GM19397 (cell line): ENCODE measurements at regions not wholly inside any gene's neighbourhood (a gene's known extent, or its start where the extent isn't known, plus 50 kb on each side); places are given as distances from the start of the nearest gene placed in this dataset.
"Not testable (repeated sequence)": the region's sequence is repeated elsewhere in the genome, so short reads cannot be mapped to it uniquely, and the experiment has no call there.

ENCODE experiments used
- ATAC-seq: cut with Tn5 transposase; IDR thresholded peaks from one replicate; pipeline ENCODE4 v1.9.1; 2021; ENCODE audit warnings: mild to moderate bottlenecking, moderate library complexity; ENCODE audit not compliant: unreplicated experiment

DNA sequence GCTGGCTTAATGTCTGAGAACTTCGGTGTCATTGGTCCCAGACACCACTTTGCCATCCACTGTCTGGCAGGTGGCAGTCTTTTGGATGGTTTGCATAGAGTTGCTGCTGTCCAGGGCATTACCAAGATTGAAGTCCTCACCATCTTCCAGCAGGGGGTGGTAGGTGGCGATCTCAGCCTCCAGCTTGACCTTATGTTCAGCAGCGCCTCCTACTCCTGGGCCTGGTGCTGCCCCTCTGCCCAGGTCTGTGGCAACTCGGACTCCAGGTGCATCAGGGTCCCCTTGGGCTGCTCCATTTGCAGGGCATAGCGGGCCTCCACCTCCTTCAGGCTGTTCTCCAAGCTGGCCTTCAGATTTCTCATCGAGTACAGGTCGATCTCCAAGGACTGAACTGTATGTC lies 573.3 kb upstream of the NCAM2 start:
- no peak for ATAC-seq

DNA sequence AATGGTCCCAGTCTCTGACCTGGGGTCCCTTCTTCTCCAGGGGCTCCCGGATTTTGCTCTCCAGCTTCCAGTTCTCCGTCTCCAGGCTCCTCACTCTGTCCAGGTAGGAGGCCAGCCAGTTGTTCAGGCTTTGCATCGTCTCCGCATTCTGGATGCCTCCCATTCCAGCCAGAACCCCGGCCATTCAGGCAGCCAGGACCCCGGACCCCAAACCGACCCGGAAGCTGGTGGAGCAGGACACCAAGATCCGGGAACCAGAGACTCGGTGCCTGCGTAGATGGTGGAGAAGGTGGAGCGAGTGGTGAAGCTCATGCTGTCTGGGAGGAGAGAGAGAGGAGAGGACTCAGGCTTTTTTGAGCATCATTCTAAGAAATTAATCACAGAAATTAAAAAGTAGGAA lies 572.4 kb upstream of the NCAM2 start:
- no peak for ATAC-seq

DNA sequence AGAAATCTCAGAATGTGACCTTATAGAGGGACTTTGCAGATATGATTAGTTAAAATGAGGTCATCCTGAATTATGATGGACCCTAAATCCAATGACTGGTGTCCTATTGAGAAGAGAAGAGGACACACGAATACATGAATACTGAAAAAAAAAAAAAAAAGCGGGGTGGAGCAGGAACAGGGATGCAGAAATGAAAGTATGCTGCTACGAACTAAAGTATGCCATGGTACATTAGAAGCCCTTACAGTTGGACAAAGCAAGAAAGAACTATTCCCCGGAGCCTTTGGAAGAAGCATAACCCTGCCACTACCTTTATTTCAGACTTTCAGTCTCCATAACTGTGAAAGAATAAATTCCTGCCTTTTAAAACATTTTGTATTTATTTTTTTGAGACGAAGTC lies 557.9 kb upstream of the NCAM2 start:
- no peak for ATAC-seq

DNA sequence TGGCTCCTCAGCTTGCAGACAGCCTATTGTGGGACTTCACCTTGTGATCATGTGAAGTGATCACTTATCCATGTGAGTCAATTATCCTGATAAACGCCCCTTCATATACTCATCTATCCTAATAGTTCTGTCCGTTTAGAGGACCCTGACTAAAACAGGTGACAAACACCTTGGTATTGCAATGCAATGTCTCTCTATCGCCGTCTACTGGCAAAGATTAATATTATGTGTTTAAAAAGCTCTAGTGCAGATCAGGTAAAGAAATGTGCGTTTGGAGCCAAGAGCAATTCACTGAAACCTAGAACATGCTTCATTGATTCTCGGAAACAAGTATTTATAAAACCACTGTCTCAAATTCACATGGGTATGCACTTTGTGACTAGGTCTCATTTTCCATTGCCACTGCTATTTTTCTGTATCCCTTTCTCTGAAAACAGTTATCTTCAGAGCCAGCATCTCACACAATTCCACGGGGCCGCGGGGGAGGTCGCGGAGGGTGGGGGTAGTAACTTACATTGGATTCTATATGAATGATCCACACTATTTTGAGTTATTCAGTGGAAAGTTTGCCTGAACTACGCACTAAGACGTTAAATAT lies 554.6 kb upstream of the NCAM2 start:
- no peak for ATAC-seq

DNA sequence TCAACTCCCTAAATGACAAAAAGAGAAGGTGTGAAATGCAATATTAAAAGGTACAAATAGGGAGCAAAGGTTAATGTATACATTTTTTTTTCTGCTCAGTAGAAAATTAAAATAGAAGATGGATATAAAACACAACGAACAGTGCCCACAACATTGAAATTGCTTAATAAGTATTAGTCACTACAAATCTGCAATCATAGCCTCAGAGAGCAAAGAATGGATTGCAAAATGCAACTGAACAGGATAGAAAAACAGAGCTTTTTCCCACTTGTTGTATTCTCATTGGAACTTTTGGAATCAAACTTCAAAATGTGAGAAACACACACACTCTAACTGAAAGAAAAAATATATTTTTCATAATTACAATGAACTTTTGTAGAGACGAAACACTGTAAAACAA lies 552.2 kb upstream of the NCAM2 start:
- no peak for ATAC-seq

DNA sequence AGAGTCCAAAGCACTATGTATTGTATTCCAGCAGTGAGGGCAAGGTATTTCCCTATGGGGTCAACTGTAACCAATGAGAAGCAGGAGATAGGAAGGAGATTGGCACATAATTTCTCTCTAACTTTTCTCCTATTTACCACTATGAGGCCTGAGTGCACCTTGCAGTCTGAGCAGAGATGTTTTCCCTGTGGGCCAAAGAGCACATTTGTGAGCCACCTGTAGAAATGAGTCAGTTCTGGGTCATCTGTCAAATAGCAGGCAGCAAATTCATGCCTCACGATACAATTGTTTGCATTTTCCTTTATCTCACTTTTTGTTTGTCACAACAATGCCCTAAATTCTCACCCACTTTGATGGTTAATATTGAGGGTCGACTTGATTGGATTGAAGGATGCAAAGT lies 547.2 kb upstream of the NCAM2 start:
- ATAC-seq = no peak

DNA sequence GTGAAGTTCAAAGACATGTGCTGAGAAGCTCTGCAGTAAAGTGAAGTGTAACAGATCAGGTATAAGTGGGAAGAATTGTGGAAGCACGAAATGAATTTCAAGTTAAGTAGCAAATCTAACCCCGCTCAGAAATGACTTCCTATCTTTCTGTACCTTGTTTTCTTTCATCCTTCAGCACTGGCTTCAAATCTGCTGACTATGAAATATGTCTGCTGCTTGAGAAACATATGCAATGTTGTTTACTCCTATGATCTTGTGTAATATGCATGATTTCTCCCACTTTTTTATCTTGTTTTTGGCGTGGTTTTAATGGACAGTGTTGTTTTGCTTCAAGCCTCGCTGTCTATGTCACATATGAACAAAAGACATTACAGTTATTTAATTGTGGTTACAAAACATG lies 545.3 kb upstream of the NCAM2 start:
- no peak for ATAC-seq

DNA sequence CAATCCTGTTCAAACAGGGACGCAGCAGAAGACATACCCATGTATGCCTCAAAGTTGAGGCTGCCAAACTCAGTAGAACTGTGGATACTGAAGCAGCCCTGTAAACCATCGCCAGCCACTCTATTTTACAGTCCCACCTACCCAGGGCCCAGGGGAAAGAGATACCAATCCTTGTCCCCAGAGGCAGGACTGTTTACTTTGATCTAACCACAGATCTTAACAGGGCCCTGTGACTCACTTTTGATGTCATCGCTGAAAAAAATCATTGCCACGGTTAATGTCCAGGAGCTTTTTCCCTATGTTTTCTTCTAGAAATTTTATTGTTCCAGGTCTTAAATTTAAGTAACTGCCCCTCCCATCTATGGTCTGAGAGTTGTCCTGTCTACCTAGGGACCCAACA lies 538.4 kb upstream of the NCAM2 start:
- no peak for ATAC-seq

DNA sequence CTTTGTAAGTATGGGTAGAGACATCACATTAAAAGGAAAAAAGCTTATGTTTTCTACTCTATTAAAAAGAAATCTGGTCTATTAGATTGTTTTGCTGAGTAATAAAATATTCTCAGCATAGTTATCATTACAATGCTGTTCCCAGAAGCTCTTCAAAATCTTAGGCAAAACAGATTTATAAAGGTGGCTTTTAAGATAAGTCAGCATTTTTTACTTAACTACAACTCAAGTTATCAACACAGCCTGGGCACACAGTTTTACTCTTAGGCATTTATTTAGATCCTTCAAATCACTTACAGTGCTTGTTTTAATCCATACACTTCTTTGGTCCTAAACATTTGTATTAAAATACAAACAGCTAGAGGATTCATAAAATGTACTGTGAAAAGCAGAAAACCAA lies 534.8 kb upstream of the NCAM2 start:
- ATAC-seq = no peak

DNA sequence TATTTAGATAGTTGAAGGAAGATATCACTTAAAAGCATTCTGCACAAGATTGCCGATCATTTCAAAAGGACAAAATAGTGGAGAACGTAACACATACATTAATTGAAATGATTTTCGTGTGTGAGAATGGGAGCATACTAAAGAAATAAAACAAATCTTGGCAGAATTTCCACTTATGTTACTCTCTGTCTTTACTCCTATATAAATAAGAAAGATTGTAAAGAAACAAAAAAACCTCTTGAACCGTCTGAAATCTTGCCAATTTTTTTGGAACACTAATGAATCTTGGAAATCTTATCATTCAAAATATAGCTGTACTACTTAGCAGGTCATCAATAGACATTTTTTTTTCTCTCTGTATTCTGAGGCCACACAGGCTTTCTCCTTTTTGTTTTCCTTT lies 528.8 kb upstream of the NCAM2 start:
- ATAC-seq = no peak

DNA sequence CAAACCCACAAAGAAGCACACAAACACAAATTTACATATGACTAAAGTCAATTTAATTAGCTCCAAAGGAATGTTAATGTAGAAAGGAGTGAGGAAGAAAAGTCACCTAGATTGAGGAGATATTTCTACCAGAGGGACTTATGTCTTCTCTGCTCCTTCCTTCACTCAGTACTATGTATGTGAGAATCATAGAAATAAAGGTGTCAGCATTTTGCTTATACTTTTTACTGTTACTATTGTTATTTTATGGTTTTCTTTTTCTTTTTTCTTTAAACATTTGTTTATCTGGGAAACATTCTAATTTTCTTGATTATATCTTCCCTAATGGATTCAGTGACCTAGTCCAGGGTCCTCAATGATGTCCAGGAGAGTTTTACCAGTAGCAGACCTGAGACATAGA lies 511.9 kb upstream of the NCAM2 start:
- ATAC-seq = no peak

DNA sequence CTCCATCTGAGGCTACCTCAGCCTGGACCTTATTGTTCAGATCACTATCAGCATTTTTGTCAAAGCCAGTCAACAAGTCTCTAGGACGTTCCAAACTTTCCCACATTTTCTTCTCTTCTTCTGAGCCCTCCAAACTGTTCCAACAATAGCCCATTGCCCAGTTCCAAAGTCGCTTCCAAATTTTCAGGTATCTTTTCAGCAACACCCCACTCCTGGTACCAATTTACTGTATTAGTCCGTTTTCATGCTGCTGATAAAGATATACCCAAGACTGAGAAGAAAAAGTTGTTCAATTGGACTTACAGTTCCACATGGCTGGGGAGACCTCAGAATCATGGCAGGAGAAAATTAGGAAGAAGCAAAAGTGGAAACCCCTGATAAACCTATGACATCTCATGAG lies 495.3 kb upstream of the NCAM2 start:
- not testable (repeated sequence) for ATAC-seq

DNA sequence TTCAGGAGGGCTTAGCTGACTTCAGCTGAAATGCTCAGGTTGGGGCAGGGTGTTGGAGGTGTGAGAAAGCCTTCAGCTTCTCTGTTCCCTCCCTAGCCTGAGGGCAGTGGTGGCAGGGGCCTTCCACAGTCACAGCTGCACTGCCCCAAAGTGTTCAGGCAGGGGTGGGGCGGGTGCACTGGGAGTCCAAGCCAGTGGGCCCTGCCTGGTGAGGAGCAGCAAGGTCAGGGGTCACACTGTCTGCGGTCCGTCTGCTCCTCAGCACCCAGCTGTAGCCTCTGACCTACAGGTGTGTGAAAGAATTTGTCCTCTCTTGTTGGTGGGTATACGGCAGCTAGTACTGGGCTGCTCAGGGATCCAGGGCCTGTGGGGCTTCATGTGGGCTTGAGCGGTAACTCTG lies 490.4 kb upstream of the NCAM2 start:
- no peak for ATAC-seq

DNA sequence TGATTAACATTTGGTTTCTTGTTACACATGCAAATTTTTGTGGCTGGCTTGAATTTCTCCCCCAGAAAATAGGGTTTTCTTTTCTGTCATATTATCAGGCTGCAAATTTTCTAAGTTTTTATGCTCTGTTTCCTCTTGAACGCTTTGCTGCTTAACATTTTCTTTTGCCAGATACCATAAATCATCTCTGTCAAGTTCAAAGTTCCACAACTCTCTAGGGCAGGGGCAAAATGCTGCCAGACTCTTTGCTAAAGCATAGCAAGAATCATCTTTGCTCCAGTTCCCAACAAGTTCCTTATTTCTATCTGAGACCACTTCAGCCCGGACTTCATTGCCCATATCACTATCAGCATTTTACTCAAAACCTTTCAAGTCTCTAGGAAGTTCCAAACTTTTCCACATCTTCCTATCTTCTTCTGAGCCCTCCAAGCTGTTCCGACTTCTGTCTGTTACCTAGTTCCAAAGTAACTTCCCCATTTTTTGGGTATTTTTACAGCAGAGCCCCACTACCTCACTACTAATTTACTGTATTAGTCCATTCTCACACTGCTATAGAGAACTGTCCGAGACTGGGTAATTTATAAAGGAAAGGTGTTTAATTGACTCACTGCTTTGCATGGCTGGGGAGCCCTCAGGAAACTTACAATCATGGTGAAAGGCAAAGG lies 486.9 kb upstream of the NCAM2 start:
- no peak for ATAC-seq

DNA sequence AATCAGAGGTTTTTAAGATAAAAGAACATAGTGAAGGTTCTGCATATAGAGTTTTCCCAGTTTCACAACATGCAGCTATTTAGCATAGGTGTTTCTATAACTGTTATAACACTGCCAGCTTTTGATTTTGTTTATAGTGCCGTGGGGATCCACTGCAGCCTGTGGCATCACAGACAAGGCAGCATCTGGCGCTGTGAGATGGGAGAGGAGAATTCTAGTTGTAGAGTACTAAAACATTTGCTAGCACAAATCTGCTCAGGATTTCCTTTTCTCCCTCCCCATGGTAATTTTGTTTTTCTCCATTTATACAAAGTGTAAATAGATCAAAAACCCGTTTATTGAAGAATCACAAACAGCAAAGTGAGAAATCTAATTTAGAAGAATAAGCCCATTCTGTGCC lies 482.8 kb upstream of the NCAM2 start:
- no peak for ATAC-seq

DNA sequence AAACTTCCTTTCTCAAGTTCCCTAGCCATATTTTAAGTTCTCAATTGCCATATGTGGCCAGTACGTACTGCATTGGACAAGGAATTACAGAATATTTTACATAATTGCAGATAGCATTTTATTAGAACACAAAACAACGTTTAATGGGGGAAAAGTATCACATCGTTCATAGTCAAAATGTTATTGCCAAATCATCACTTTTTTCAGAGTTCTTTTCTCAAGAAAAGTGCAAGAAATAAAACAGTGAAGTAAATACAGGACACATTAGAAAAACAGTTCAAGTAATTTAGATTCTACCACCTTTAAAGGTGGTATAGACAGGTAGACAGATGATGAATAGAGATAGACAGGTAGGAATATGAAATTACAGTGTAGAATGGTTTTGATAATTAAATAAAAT lies 479.1 kb upstream of the NCAM2 start:
- ATAC-seq = no peak

DNA sequence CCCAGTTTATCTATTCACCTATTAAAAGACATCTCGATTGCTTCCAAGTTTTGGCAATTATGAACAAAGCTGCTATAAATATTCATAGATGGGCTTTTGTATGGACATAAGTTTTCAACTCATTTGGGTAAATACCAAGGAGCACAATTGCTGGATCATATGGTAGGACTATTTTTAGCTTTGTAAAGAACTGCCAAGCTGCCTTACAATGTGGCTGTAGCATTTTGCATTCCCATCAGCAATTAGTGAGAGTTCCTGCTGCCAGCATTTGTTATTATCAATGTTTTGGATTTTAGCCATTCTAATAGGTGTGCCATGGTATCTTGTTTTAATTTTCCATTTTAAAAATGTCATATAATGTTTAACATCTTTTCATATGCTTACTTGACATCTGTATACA lies 475.6 kb upstream of the NCAM2 start:
- no peak for ATAC-seq

DNA sequence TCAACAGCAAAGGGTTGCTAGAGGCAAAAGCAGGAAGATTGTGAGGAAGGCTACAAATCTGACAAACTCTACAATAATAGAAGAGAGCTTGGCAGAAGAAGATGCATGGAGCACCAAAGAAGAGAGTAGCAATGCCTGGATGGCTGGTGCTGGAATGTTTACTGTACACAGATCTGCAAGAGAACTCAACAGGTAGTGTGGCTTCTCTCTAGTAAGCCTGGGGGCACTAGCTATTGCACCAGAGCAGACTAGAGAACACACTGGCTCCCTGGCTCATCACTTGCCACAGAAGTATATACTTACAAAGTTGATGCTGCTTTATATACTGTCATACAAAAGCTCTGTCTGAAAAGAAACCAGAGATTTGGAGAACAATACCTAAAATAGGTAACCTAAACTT lies 475.0 kb upstream of the NCAM2 start:
- no peak for ATAC-seq

DNA sequence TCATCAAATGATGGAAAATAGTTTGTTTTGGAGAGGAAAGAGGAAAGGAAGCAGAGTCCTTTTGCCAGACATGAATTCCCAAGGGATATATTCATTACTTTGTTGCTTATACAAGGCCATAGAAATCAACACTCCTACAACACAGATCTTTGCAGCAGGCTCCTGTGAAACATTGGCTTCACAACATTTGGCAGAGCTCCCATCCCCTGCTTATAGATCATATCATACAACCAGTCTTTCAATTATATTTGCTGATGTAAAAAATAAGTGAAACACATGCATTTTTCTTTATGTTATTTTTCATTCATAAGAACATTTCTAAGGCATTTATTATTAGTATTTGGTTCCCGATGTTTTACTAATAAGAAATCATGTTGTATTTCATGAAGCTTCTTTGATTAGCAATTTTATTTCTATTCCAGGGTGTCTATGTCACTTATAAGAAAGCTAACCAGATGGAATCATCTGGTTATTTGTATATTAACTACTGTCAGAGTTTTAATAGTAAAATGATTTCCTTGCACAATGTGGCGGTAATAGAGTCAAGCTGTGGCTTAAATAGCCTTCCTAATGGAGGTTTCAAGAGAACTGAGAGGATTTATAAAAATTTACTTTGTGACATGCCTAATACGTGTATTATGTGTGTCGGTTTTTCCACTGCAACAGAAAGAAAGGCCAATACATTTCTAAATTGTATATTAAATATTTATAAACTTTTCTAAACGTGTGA lies 470.3 kb upstream of the NCAM2 start:
- ATAC-seq = no peak

DNA sequence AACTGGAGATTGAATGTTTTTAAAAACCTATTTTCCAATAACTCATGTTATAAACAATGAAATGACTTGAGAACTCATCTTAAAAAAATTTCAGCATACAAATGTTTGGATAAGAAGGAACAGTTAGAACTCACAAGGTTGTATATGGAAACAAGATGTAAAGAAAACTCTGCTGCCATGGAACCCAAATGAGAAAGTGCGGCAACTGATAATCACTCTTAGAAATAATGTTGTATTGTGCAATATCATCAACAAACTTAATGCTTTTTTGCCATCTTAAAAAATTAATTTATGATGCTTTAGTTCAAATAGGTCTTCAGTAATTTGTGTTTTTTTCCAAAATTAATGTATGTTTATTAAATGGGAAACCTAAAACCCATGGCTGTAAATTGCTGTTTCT lies 461.1 kb upstream of the NCAM2 start:
- no peak for ATAC-seq

DNA sequence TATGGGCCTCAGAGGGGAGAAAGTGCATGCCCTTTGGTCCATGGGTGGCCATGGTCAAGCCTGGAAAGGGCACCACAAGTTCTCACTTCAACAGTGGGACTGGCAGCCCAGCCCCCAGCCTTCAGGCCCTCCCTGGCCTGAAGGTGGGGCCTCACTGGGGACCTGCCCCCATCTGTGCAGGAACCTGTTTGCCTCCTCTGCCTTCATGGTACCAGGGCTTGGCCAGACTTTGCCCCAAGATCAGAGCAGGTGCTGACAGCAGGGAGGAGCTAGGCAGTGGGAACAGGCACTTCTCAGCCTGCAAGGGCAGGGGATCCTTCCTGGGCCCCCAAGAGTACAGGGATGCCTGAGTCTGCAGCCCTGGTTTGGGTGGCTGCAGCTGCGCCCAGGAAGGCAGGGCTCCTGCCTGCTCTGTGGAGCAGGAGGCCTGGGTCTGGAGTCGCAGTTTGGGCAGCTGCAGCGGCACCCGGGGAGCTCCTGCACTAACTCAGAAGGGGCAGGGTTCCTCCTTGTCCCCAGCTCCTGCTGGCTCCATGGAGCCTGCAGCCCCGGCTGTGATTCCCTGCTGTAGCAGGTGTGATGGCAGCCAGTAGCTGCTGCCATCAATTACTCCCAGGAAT lies 460.1 kb upstream of the NCAM2 start:
- ATAC-seq = no peak

DNA sequence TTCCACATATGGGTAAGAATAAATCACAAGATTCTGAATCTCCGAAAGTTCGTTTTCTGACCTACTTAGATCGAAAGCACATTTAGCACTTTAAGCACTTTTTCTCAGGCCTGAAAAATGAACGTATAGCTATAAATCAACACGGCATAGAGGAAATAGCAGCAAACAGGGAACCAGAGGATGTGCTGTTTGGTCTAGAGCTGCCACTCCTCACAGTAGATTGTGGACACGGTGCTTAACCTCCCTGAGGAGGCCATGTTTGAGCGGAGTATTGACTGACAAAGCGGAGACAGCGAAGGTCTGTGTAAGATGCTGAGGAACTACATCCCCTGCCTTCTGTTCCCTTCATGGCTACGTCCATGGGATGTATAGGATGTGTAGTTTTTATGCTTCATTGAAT lies 452.8 kb upstream of the NCAM2 start:
- no peak for ATAC-seq
